CD14-positive monocyte (primary cell): ENCODE measurements at regions not wholly inside any gene's neighbourhood (a gene's known extent, or its start where the extent isn't known, plus 50 kb on each side); places are given as distances from the start of the nearest gene placed in this dataset.

ENCODE experiments used
- DNase-seq, 3 donors: peaks; one replicate each; pipeline ENCODE4 v3.0.0-alpha.2; 2011 to 2022
- H2AFZ ChIP-seq: 2 replicates; pipeline ENCODE4 v1.6.0; 2012; ENCODE audit warnings: mild to moderate bottlenecking, low read depth, low read length, inconsistent platforms; ENCODE audit not compliant: insufficient read depth, poor library complexity, severe bottlenecking
- H3K27ac ChIP-seq, 2 donors: 1 replicate in 1 of 2; 2 replicates in 1 of 2; pipeline ENCODE4 v1.5.1; 2012 to 2013; ENCODE audit warnings: low read length in 2 of 2, control low read depth in 1 of 2, inconsistent platforms in 1 of 2, low read depth in 1 of 2, mild to moderate bottlenecking in 1 of 2
- H3K27me3 ChIP-seq, 2 donors: one replicate each; pipeline versions ENCODE4 v1.6.0 to v1.6.1; 2011 to 2013; ENCODE audit warnings: low read length in 2 of 2; ENCODE audit not compliant: control insufficient read depth in 2 of 2, insufficient read depth in 2 of 2
- H3K36me3 ChIP-seq, 2 donors: replicated peaks in 1 of 2; 1 replicate in 1 of 2; 2 replicates in 1 of 2; pipeline versions ENCODE4 v1.5.1 to v1.6.1; 2012 to 2013; ENCODE audit warnings: low read length in 2 of 2, control low read depth in 1 of 2, inconsistent platforms in 1 of 2, mild to moderate bottlenecking in 1 of 2; ENCODE audit not compliant: insufficient read depth in 2 of 2, control insufficient read depth in 1 of 2
- H3K4me1 ChIP-seq, 2 donors: 1 replicate in 1 of 2; 2 replicates in 1 of 2; pipeline versions ENCODE4 v1.5.1 to v1.6.1; 2012 to 2013; ENCODE audit warnings: low read length in 2 of 2, control low read depth in 1 of 2, inconsistent platforms in 1 of 2, mild to moderate bottlenecking in 1 of 2, moderate library complexity in 1 of 2; ENCODE audit not compliant: insufficient read depth in 2 of 2, control insufficient read depth in 1 of 2
- H3K4me2 ChIP-seq: replicated peaks from 2 replicates; pipeline ENCODE3; 2012; ENCODE audit warnings: low read length, moderate library complexity, mild to moderate bottlenecking; ENCODE audit not compliant: poor library complexity, severe bottlenecking; ENCODE audit errors: extremely low read depth
- H3K4me3 ChIP-seq, 3 experiments: fragments of 200-600 bp in 1 of 3; sonication (generic) in 1 of 3; replicated peaks in 1 of 3; 1 replicate in 2 of 3; 2 replicates in 1 of 3; pipeline ENCODE4 v1.5.1; 2011 to 2013; ENCODE audit warnings: low read length in 3 of 3, mild to moderate bottlenecking in 3 of 3, control low read depth in 2 of 3, low read depth in 2 of 3, inconsistent platforms in 1 of 3, moderate library complexity in 1 of 3
- H3K79me2 ChIP-seq: 2 replicates; pipeline ENCODE4 v1.6.0; 2012; ENCODE audit warnings: mild to moderate bottlenecking, control low read depth, inconsistent platforms, low read length, moderate library complexity; ENCODE audit not compliant: insufficient read depth
- H3K9ac ChIP-seq: 2 replicates; pipeline ENCODE4 v1.6.0; 2017; ENCODE audit warnings: low read length, mild to moderate bottlenecking; ENCODE audit not compliant: insufficient read depth, poor library complexity, severe bottlenecking
- H3K9me3 ChIP-seq, 2 donors: replicated peaks in 1 of 2; 1 replicate in 1 of 2; 2 replicates in 1 of 2; pipeline versions ENCODE4 v1.5.1 to v1.6.1; 2012 to 2013; ENCODE audit warnings: low read length in 2 of 2, control low read depth in 1 of 2; ENCODE audit not compliant: control insufficient read depth in 1 of 2, insufficient read depth in 1 of 2
- H4K20me1 ChIP-seq: 2 replicates; pipeline ENCODE4 v1.6.0; 2012; ENCODE audit warnings: mild to moderate bottlenecking, low read length, control low read depth, moderate library complexity; ENCODE audit not compliant: insufficient read depth
- H3K27ac Mint-ChIP-seq, 7 donors: one replicate each; pipeline ENCODE4 v1.8.0; 2020; ENCODE audit warnings: mild to moderate bottlenecking in 7 of 7, mixed read lengths in 7 of 7, moderate library complexity in 6 of 7, inconsistent platforms in 2 of 7
- H3K27me3 Mint-ChIP-seq, 3 donors: one replicate each; pipeline ENCODE4 v1.8.0; 2021 to 2022; ENCODE audit warnings: low read depth in 3 of 3, mild to moderate bottlenecking in 3 of 3, mixed read lengths in 3 of 3, moderate library complexity in 3 of 3, inconsistent platforms in 1 of 3
- H3K36me3 Mint-ChIP-seq, 2 donors: one replicate each; pipeline ENCODE4 v1.8.0; 2020; ENCODE audit warnings: mixed read lengths in 2 of 2, inconsistent platforms in 1 of 2, mild to moderate bottlenecking in 1 of 2
- H3K4me1 Mint-ChIP-seq: one replicate; pipeline ENCODE4 v1.8.0; 2020; ENCODE audit warnings: mild to moderate bottlenecking, mixed read lengths
- H3K4me3 Mint-ChIP-seq, 2 donors: one replicate each; pipeline ENCODE4 v1.8.0; 2020; ENCODE audit warnings: mild to moderate bottlenecking in 2 of 2, mixed read lengths in 2 of 2, moderate library complexity in 1 of 2
- H3K9me3 Mint-ChIP-seq, 7 donors: one replicate each; pipeline ENCODE4 v1.8.0; 2020 to 2022; ENCODE audit warnings: mixed read lengths in 7 of 7, mild to moderate bottlenecking in 6 of 7, moderate library complexity in 6 of 7, inconsistent platforms in 2 of 7
- CTCF ChIP-seq: fragments of 200-600 bp; IDR thresholded peaks from one replicate; pipeline ENCODE4 v1.8.0; 2022; ENCODE audit warnings: antibody characterized with exemption, mild to moderate bottlenecking
- WGBS: methylation state at CpG from one replicate; pipeline ENCODE4 v1.1.5; 2013; ENCODE audit warnings: missing lambda C conversion rate; ENCODE audit not compliant: insufficient coverage; 5-methylcytosine and 5-hydroxymethylcytosine counted together
- intact Hi-C, 2 donors: fragments of 100-400 bp; cut with micrococcal nuclease; formaldehyde crosslinking; loops; one replicate each; pipeline versions ENCODE4 v1.15.0 to v1.15.1; 2023

- WGBS: no CpG with 5 or more reads among the region's 5 CpGs
- no peaks in the 10 kb centered on the region for H3K9me3 ChIP-seq
- Mint-ChIP-seq H3K4me1 (no peaks in the 10 kb centered on the region), H3K4me3 (no peak overlapping the region), H3K36me3 (no peaks in the 10 kb centered on the region), H3K27ac (no peak overlapping the region), H3K9me3 (no peaks in the 10 kb centered on the region), H3K27me3 (peaks cover 0 to 3% (median 3%) of the 10 kb centered on the region in 3 donors)
- no peaks in the 10 kb centered on the region for H3K79me2 ChIP-seq
- no peak overlapping the region for H3K27ac ChIP-seq
- no peaks in the 10 kb centered on the region for H3K36me3 ChIP-seq
- no peak for TF ChIP-seq CTCF
- H3K9ac ChIP-seq: no peak overlapping the region
- H3K27me3 ChIP-seq: no peaks in the 10 kb centered on the region
- H4K20me1 ChIP-seq: no peaks in the 10 kb centered on the region
- DNase-seq: no peak
- no peaks in the 10 kb centered on the region for H3K4me1 ChIP-seq
- no peak overlapping the region for H3K4me2 ChIP-seq
- intact Hi-C loops: no loop called here
- no peak overlapping the region for H2AFZ ChIP-seq
- no peak overlapping the region for H3K4me3 ChIP-seq
Observed at GRCh38 chr5:82335806-82336205, 57.7 kb upstream of the RPS23 start.

- no peaks in the 10 kb centered on the region for H3K9me3 Mint-ChIP-seq
- no peak overlapping the region for H3K27ac ChIP-seq
- no peaks in the 10 kb centered on the region for H3K9me3 ChIP-seq
- H3K4me2 ChIP-seq: no peak overlapping the region
- H3K36me3 Mint-ChIP-seq: no peaks in the 10 kb centered on the region
- DNase-seq: no peak
- no peak overlapping the region for H3K4me3 ChIP-seq
- no peaks in the 10 kb centered on the region for H3K4me1 ChIP-seq
- H2AFZ ChIP-seq: no peak overlapping the region
- H3K36me3 ChIP-seq: no peaks in the 10 kb centered on the region
- 7% methylated on average over 2 of the region's 4 CpGs for WGBS
- H3K79me2 ChIP-seq: no peaks in the 10 kb centered on the region
- no peak overlapping the region for H3K4me3 Mint-ChIP-seq
- peaks cover 0 to 3% (median 3%) of the 10 kb centered on the region in 3 donors for H3K27me3 Mint-ChIP-seq
- no peak overlapping the region for H3K27ac Mint-ChIP-seq
- intact Hi-C loops: no loop called here
- H3K4me1 Mint-ChIP-seq: no peaks in the 10 kb centered on the region
- no peaks in the 10 kb centered on the region for H4K20me1 ChIP-seq
- no peak for TF ChIP-seq CTCF
- no peak overlapping the region for H3K9ac ChIP-seq
- H3K27me3 ChIP-seq: no peaks in the 10 kb centered on the region
Observed at GRCh38 chr5:82334856-82335255, 56.7 kb upstream of the RPS23 start.
